Tibial nerve (tissue), 4 donors: ENCODE measurements at regions not wholly inside any gene's neighbourhood (a gene's known extent, or its start where the extent isn't known, plus 50 kb on each side); places are given as distances from the start of the nearest gene placed in this dataset.

ENCODE experiments used
- DNase-seq, 2 donors: peaks; one replicate each; pipeline ENCODE4 v3.0.0-alpha.2; 2019; ENCODE audit warnings: low spot score in 2 of 2
- H3K27ac ChIP-seq, 4 donors: fragments of 200-600 bp; sonication (generic) in 3 of 4; one replicate each; pipeline ENCODE4 v1.5.1; 2017 to 2019; ENCODE audit warnings: mild to moderate bottlenecking in 1 of 4
- H3K27me3 ChIP-seq, 2 donors: fragments of 200-600 bp; sonication (generic) in 1 of 2; one replicate each; pipeline versions ENCODE4 v1.5.1 to v1.6.0; 2017 to 2019
- H3K36me3 ChIP-seq, 3 donors: fragments of 200-600 bp; sonication (generic); one replicate each; pipeline ENCODE4 v1.5.1; 2018 to 2019
- H3K4me1 ChIP-seq, 4 donors: fragments of 200-600 bp; sonication (generic) in 3 of 4; one replicate each; pipeline ENCODE4 v1.5.1; 2017 to 2019
- H3K4me3 ChIP-seq, 4 donors: fragments of 200-600 bp; sonication (generic) in 3 of 4; one replicate each; pipeline ENCODE4 v1.5.1; 2017 to 2019; ENCODE audit warnings: mild to moderate bottlenecking in 1 of 4, moderate library complexity in 1 of 4
- H3K9me3 ChIP-seq, 4 donors: fragments of 200-600 bp; sonication (generic) in 3 of 4; one replicate each; pipeline ENCODE4 v1.5.1; 2017 to 2019
- CTCF ChIP-seq, 5 experiments: fragments of 200-600 bp in 3 of 5; fragments of 450-650 bp in 2 of 5; sonication (generic) in 3 of 5; IDR thresholded peaks; one replicate each; pipeline ENCODE4 v1.5.1; 2016 to 2019; ENCODE audit warnings: antibody characterized with exemption in 5 of 5, mild to moderate bottlenecking in 3 of 5, moderate library complexity in 2 of 5
- EP300 ChIP-seq, 2 donors: sonication (generic); formaldehyde crosslinking; IDR thresholded peaks; one replicate each; pipeline ENCODE4 v1.6.1; 2017; ENCODE audit warnings: antibody characterized with exemption in 2 of 2, mild to moderate bottlenecking in 1 of 2
- POLR2A ChIP-seq, 2 donors: fragments of 450-650 bp; IDR thresholded peaks; one replicate each; pipeline ENCODE4 v1.6.1; 2017; ENCODE audit warnings: antibody characterized with exemption in 2 of 2, mild to moderate bottlenecking in 2 of 2, moderate library complexity in 2 of 2
- WGBS, 2 donors: methylation state at CpG; one replicate each; pipeline ENCODE4 v1.1.5; 2018; 5-methylcytosine and 5-hydroxymethylcytosine counted together

- Histone ChIP-seq H3K27me3 (peaks cover 0 to 26% of the 10 kb centered on the region in 2 donors), H3K27ac (no peak overlapping the region), H3K4me1 (no peaks in the 10 kb centered on the region), H3K9me3 (no peaks in the 10 kb centered on the region), H3K36me3 (no peaks in the 10 kb centered on the region), H3K4me3 (no peak overlapping the region)
- 84 to 86% methylated on average over 12 to 13 of the region's 13 CpGs for WGBS, 2 donors
- TF ChIP-seq EP300 (IDR thresholded peaks at IDR 0.05) (no peak), POLR2A (IDR thresholded peaks at IDR 0.05) (no peak), CTCF (IDR thresholded peaks at IDR 0.05) (no peak)
- DNase-seq: no peak
Observed at GRCh38 chr11:69869311-69869939, 50.2 kb upstream of the FGF3 start.

- no peaks in the 10 kb centered on the region for H3K4me1 ChIP-seq
- TF ChIP-seq EP300 (IDR thresholded peaks at IDR 0.05) (no peak), CTCF (IDR thresholded peaks at IDR 0.05) (no peak), POLR2A (IDR thresholded peaks at IDR 0.05) (no peak)
- H3K4me3 ChIP-seq: no peak overlapping the region
- H3K27me3 ChIP-seq: peaks cover 0 to 14% of the 10 kb centered on the region in 2 donors
- DNase-seq: no peak
- no peak overlapping the region for H3K27ac ChIP-seq
- 60 to 61% methylated on average over 3 of the region's 3 CpGs for WGBS, 2 donors
- H3K36me3 ChIP-seq: no peaks in the 10 kb centered on the region
- no peaks in the 10 kb centered on the region for H3K9me3 ChIP-seq
Observed at GRCh38 chr11:69870766-69871165, 51.5 kb upstream of the FGF3 start.

- WGBS, 2 donors: 87% methylated on average over 15 of the region's 15 CpGs
- DNase-seq: no peak
- Histone ChIP-seq H3K4me1 (no peaks in the 10 kb centered on the region), H3K27me3 (peaks cover 0 to 9% of the 10 kb centered on the region in 2 donors), H3K36me3 (no peaks in the 10 kb centered on the region), H3K9me3 (no peaks in the 10 kb centered on the region), H3K27ac (no peak overlapping the region), H3K4me3 (no peak overlapping the region)
- TF ChIP-seq CTCF (IDR thresholded peaks at IDR 0.05) (no peak), EP300 (IDR thresholded peaks at IDR 0.05) (no peak), POLR2A (IDR thresholded peaks at IDR 0.05) (no peak)
Observed at GRCh38 chr11:69873166-69874077, 54.2 kb upstream of the FGF3 start.

GRCh38 chr11:69874178-69874983 lies 55.2 kb upstream of the FGF3 start:
- Histone ChIP-seq H3K27me3 (peaks cover 0 to 1% of the 10 kb centered on the region in 2 donors), H3K27ac (no peak overlapping the region), H3K4me3 (no peak overlapping the region), H3K9me3 (no peaks in the 10 kb centered on the region), H3K4me1 (no peaks in the 10 kb centered on the region), H3K36me3 (no peaks in the 10 kb centered on the region)
- TF ChIP-seq CTCF (IDR thresholded peaks at IDR 0.05) (no peak), POLR2A (IDR thresholded peaks at IDR 0.05) (no peak), EP300 (IDR thresholded peaks at IDR 0.05) (no peak)
- no peak for DNase-seq
- WGBS, 2 donors: 68 to 71% methylated on average over 17 to 18 of the region's 22 CpGs
